Gastroesophageal sphincter (tissue), 4 donors: ENCODE measurements at regions not wholly inside any gene's neighbourhood (a gene's known extent, or its start where the extent isn't known, plus 50 kb on each side); places are given as distances from the start of the nearest gene placed in this dataset.

Experiments used
- ATAC-seq: fragments of 150-250 bp; one replicate; pipeline ENCODE4 v1.9.1; 2016; ENCODE audit warnings: mild to moderate bottlenecking, moderate library complexity
- H3K27ac ChIP-seq, 4 donors: fragments of 200-600 bp; sonication (generic) in 3 of 4; 1 replicate in 3 of 4; 2 replicates in 1 of 4; pipeline ENCODE4 v1.5.1; 2016 to 2019
- H3K27me3 ChIP-seq: fragments of 200-600 bp; sonication (generic); one replicate; pipeline ENCODE4 v1.5.1; 2019
- H3K36me3 ChIP-seq, 2 donors: fragments of 200-600 bp; sonication (generic); one replicate each; pipeline ENCODE4 v1.5.1; 2019; ENCODE audit warnings: control low read depth in 1 of 2
- H3K4me1 ChIP-seq, 3 donors: fragments of 200-600 bp; sonication (generic); 1 replicate in 2 of 3; 2 replicates in 1 of 3; pipeline ENCODE4 v1.5.1; 2016 to 2019; ENCODE audit warnings: control low read depth in 2 of 3
- H3K4me3 ChIP-seq, 2 donors: fragments of 200-600 bp; sonication (generic); one replicate each; pipeline ENCODE4 v1.5.1; 2019; ENCODE audit warnings: mild to moderate bottlenecking in 1 of 2, moderate library complexity in 1 of 2
- H3K9me3 ChIP-seq, 3 donors: fragments of 200-600 bp; sonication (generic); one replicate each; pipeline ENCODE4 v1.5.1; 2017 to 2019; ENCODE audit warnings: control low read depth in 2 of 3
- EP300 ChIP-seq: sonication (generic); formaldehyde crosslinking; IDR thresholded peaks from one replicate; pipeline ENCODE4 v1.6.1; 2017; ENCODE audit warnings: antibody characterized with exemption, mild to moderate bottlenecking
- POLR2A ChIP-seq, 2 donors: fragments of 450-650 bp; IDR thresholded peaks; one replicate each; pipeline ENCODE4 v1.6.1; 2017; ENCODE audit warnings: antibody characterized with exemption in 2 of 2, mild to moderate bottlenecking in 2 of 2, moderate library complexity in 1 of 2
- POLR2AphosphoS5 ChIP-seq: sonication (generic); formaldehyde crosslinking; IDR thresholded peaks from one replicate; pipeline ENCODE4 v1.6.1; 2017; ENCODE audit warnings: antibody characterized with exemption
- WGBS, 2 donors: methylation state at CpG; one replicate each; pipeline ENCODE4 v1.1.5; 2018; ENCODE audit warnings: low coverage in 1 of 2; 5-methylcytosine and 5-hydroxymethylcytosine counted together
- TF ChIP-seq, protein P1 (sequence below), 4 experiments: fragments of 200-600 bp in 2 of 4; fragments of 450-650 bp in 2 of 4; sonication (generic) in 1 of 4; IDR thresholded peaks; one replicate each; pipeline ENCODE4 v1.5.1; 2017 to 2019; ENCODE audit warnings: antibody characterized with exemption in 4 of 4, mild to moderate bottlenecking in 2 of 4, moderate library complexity in 2 of 4

DNA sequence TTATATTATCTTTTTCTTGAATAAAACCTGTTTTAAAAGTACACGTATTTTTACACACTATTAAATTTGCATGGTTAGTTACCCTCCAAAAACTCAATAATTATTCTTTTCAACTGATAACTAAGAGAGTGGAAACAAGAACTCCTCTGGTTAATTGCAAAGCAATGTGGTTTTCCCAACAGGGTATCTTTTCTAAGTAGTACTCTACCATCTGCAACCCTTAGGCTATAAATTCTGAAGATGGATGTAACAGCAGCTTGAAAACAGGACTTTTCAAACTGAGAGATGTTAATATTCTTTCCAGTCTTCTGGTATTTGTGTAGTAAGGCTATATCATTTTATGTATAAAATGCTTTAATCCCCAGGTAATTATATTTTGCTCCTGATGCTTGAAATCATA is 916.1 kb upstream of the POT1 start:
- WGBS, 2 donors, result 68 to 82% methylated on average over 1 of the region's 1 CpG
- Histone ChIP-seq H3K4me1 (no peaks in the 10 kb centered on the region), H3K36me3 (no peaks in the 10 kb centered on the region), H3K4me3 (no peak overlapping the region), H3K27ac (no peak overlapping the region), H3K9me3 (peaks cover 0 to 21% (median 0%) of the 10 kb centered on the region in 3 donors), H3K27me3 (no peaks in the 10 kb centered on the region)
- TF ChIP-seq POLR2A (IDR thresholded peaks at IDR 0.05), result no peak
- no peak for TF ChIP-seq POLR2AphosphoS5
- TF ChIP-seq, protein P1, sequence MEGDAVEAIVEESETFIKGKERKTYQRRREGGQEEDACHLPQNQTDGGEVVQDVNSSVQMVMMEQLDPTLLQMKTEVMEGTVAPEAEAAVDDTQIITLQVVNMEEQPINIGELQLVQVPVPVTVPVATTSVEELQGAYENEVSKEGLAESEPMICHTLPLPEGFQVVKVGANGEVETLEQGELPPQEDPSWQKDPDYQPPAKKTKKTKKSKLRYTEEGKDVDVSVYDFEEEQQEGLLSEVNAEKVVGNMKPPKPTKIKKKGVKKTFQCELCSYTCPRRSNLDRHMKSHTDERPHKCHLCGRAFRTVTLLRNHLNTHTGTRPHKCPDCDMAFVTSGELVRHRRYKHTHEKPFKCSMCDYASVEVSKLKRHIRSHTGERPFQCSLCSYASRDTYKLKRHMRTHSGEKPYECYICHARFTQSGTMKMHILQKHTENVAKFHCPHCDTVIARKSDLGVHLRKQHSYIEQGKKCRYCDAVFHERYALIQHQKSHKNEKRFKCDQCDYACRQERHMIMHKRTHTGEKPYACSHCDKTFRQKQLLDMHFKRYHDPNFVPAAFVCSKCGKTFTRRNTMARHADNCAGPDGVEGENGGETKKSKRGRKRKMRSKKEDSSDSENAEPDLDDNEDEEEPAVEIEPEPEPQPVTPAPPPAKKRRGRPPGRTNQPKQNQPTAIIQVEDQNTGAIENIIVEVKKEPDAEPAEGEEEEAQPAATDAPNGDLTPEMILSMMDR (IDR thresholded peaks at IDR 0.05), result no peak
- no peak for TF ChIP-seq EP300
- no peak for ATAC-seq

DNA sequence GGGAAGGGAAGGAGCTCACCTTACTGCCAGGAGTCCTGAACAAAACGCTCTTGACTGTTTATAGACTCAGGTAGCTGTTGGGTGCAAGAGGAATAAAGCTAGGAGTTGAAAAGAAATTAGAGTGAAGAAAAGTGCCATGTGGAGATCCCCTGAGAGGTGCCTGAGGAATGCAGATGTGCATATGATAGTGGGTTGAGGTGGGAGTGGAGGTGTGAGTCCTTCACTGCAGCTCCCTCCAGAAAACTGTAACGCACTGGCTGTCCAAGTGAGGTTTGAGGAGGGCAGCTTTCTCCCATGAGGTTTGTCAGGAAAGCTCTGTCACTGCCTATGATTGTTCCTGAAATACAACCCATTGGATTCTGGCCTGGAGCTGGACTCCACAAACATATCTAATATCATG is 904.8 kb upstream of the POT1 start:
- Histone ChIP-seq H3K27ac (no peak overlapping the region), H3K4me1 (no peaks in the 10 kb centered on the region), H3K9me3 (no peaks in the 10 kb centered on the region), H3K36me3 (no peaks in the 10 kb centered on the region), H3K27me3 (no peaks in the 10 kb centered on the region), H3K4me3 (no peak overlapping the region)
- WGBS, 2 donors, result 50% methylated on average over 2 of the region's 2 CpGs
- no peak for ATAC-seq
- TF ChIP-seq POLR2A (IDR thresholded peaks at IDR 0.05) (no peak), EP300 (no peak), POLR2AphosphoS5 (no peak)
- TF ChIP-seq, protein P1 (IDR thresholded peaks at IDR 0.05), result no peak

- Histone ChIP-seq H3K9me3 (no peaks in the 10 kb centered on the region), H3K36me3 (no peaks in the 10 kb centered on the region), H3K27ac (no peak overlapping the region), H3K4me3 (no peak overlapping the region), H3K27me3 (no peaks in the 10 kb centered on the region), H3K4me1 (no peaks in the 10 kb centered on the region)
- WGBS, 2 donors, result 68 to 77% methylated on average over 7 to 8 of the region's 8 CpGs
- no peak for ATAC-seq
- TF ChIP-seq POLR2A (IDR thresholded peaks at IDR 0.05), result no peak
- no peak for TF ChIP-seq POLR2AphosphoS5
- TF ChIP-seq, protein P1 (IDR thresholded peaks at IDR 0.05), result no peak
- no peak for TF ChIP-seq EP300
Observed at GRCh38 chr7:125833839-125834238, 904.2 kb upstream of the POT1 start.

- H3K27me3 ChIP-seq, result no peaks in the 10 kb centered on the region
- no peak overlapping the region for H3K4me3 ChIP-seq
- no peaks in the 10 kb centered on the region for H3K9me3 ChIP-seq
- H3K27ac ChIP-seq, result no peak overlapping the region
- TF ChIP-seq, protein P1 (IDR thresholded peaks at IDR 0.05), result no peak
- TF ChIP-seq POLR2A (IDR thresholded peaks at IDR 0.05) (no peak), POLR2AphosphoS5 (no peak), EP300 (no peak)
- no peak for ATAC-seq
- H3K36me3 ChIP-seq, result no peaks in the 10 kb centered on the region
- no peaks in the 10 kb centered on the region for H3K4me1 ChIP-seq
Observed at GRCh38 chr7:125830743-125831142, 901.1 kb upstream of the POT1 start.

GRCh38 chr7:125828153-125828700 is 898.6 kb upstream of the POT1 start:
- H3K36me3 ChIP-seq, result no peaks in the 10 kb centered on the region
- no peak for ATAC-seq
- H3K4me1 ChIP-seq, result no peaks in the 10 kb centered on the region
- TF ChIP-seq, protein P1 (IDR thresholded peaks at IDR 0.05), result no peak
- TF ChIP-seq EP300, result no peak
- no peak for TF ChIP-seq POLR2A (IDR thresholded peaks at IDR 0.05)
- TF ChIP-seq POLR2AphosphoS5, result no peak
- no peaks in the 10 kb centered on the region for H3K27me3 ChIP-seq
- H3K9me3 ChIP-seq, result no peaks in the 10 kb centered on the region
- WGBS, 2 donors, result 80 to 87% methylated on average over 3 of the region's 3 CpGs
- H3K4me3 ChIP-seq, result no peak overlapping the region
- no peak overlapping the region for H3K27ac ChIP-seq
